Activated T-helper 1 cell treated with Interleukin-2 at 50 U/mL for 16 hours (primary cell): ENCODE measurements at regions not wholly inside any gene's neighbourhood (a gene's known extent, or its start where the extent isn't known, plus 50 kb on each side); places are given as distances from the start of the nearest gene placed in this dataset.

Experiments used
- DNase-seq: peaks from one replicate; pipeline ENCODE4 v3.0.0-alpha.2; 2020; ENCODE audit warnings: low read depth

DNA sequence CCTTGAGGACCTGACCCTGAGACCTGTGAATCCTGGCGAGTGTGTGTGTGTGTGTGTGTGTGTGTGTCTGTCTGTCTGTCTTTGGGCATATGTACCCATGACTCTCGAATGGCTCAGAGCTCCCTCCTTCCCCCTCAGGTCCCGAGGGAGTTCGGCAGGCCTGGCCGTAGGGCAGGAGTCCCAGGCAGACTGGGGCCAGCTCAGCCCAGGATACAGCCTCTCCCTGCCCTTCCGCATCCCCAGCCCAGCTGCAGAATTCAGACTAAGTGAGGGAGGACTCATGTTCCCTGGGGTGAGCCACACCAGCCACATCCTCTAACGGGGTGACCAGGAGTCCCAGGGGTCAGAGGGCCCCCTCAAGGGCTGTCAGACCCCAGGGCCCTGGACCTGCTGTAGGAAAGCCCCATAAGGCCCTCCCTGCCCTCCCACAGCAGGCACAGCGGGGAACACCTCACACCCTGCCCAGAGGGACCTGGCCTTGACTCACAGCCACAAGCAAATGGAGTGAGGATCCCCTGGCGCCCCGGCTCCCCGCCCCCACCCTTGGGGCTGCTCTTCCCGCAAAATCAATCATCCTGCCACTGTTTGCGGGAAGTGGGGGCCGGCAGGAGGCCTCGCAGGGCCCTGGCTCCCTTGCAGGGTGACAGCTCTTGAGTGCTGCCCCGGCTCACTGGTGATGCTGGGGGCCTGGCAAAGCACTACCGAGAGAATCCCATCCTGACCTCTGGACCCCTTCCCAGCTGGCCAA, 101.7 kb upstream of the CASZ1 start:
- DNase-seq = no peak

DNA sequence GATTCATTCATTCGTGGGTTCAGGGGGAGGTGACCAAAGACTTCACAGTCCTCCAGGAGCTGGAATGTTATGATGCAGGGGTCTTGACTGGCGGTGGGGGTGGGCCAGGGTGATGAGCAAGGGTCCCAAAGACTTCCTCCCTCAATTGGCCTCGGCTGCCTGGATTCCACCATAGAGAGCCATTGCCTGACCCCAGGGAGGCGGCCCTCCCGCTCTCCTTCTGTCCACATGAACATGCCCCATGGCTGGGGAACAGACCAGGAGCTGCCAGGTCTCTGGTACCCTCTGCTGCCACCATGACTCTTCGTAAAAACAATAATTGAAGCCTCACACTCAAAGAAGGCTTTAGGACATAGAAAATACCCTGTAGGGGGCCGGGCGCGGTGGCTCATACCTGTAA, 102.5 kb upstream of the CASZ1 start:
- no peak for DNase-seq

DNA sequence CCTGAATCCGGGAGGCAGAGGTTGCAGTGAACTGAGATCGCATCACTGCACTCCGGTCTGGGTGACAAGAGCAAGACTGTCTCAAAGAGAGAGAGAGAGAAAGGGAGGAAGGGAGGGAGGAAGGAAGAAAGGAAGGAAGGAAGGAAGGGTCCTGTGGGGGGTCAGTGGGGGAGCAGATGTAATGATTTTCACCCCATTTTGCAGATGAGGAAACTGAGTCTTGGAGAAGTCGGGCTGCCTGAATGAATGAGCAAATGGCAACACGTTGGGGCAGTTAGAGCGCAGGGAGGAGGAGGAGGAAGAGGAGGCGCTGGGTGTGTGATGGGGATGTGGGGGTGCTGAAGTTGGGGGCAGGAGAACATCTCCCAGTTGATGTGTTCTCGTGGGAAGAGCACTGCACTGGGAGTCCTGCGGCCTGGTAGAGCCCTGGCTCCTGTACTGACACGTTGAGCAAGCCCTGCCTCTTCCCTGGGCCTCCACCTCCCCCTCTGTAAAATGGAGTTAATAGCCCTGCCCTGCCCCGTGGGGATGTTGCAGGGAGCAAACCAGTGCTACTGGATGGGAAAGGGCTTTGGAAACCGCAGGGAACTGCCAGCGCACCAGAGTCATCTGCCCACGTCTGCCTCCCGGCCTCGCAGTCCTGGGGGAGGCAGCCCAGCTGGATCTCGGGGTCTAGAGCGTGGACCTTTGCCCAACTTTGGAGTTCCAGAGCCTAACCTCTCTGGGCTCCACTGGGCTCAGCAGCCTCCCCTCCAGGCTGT, 103.2 kb upstream of the CASZ1 start:
- no peak for DNase-seq

DNA sequence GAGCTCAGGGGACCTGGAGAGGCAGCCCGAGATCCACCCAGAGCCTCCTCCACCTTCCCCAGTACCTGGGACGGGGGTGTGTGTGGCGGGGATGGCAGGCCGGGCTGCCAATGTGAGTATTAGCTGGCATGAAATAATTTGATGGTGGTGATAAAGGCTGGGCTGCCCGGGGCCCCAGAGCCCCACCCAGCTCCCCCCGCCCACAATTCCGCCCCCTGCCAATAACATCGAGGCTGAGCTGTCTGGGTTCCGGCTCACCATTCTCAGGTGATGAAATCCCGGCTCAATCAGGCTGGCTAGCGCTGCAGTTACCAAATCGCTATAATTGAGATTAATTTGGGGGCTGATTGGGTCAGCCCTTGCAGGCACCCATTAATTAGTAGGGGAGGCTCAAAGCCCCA, 103.8 kb upstream of the CASZ1 start:
- no peak for DNase-seq

DNA sequence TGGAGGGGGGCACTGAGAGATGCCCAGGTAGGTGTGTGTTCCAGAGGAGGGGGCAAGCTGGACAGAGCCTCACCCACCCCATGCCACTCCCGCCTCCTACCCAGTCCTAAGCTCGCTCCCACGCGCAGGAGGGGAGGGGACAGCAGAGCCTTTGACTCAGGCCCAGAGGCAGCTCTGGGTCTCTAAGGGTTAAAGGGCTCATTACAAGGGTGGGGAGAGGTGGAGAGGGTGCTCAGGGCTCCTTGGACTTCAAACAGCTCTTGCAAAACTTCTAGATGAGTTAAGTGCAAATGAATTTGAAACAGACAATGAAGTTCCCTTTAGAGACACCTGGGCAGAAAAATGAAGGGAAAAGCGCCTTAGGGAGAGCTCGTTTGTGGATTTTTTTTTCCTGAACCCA, 104.2 kb upstream of the CASZ1 start:
- no peak for DNase-seq

DNA sequence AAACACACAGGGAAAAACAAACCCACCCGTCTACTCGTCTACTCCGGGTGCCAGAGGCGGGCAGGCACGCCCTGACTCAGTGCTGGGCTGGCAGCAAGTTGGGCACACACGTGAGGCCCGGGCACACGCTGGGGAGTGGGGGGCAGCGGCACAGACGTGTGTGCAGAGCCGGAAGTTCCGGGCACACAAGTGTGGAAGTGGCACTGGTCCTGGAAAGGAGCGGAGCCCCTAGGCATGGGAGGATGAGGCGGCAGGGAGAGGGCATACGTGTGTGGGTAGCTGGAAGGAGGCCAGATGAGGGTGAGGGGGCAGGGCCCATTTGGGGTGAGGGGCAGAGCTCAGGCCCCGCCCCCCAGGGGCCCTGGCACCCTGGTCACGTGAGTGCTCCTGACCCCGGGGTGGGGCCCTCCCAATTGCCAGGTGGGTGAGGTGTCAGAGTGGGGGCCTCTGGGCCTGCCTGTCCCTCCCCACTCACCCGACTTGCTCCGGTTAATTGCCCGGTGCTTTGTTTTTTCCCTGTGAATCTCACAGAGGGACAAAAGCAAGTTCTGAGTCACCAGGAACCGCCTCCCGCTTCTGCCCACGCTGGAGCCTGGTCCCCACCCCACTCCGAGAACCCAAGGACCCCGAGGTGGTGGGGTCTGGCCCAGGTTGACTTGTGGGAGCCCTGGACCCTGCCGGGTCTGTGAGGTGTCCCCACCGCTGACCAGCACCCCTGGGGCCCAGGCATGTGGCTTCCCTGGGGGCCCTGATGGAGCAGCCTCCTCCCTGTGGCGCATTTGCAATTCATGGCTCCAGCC, 104.8 kb upstream of the CASZ1 start:
- no peak for DNase-seq

DNA sequence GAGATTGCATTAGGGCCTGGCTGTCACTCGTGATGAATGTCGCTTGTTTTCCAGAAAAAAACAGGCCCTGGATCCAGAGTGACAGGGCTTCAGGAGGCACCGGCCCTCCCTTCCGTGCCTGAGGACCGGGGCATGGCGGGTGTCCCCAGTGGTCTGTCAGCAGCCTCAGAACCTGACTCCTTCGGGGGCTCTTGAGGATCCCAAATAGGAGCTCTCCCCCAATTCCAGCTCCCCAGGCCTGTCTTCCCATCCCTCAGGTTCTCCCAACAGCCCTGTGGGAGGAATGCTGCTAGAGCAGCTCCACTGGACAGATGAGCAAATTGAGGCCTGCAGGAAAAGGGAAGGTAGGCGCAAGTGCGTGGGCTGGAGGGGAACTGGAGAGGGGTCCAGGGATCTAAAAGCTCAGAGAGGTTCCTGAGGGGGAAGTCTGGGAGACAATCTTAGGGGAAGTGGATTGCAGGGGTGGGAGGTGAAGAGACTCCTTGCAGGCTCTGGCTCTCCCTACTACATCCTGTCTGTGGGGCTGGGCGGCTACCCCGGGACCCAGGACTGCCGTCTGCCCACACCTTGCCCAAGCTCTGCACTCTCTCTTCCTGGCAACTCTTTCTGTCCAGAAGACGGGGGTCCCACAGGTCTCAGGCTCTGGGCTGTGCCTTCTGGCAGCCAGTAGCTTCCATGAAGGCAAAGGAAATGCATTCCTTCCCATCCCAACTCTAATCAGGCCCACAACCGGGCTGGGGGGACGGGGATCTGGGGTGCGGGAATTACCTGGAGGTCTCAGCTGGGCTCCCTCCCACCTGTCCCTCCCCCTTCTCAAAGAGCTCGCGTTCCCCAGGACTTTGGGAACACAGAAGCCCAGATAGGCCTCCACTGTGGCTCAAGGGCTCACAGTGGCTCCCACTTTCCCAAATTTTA, 105.7 kb upstream of the CASZ1 start:
- DNase-seq = no peak

DNA sequence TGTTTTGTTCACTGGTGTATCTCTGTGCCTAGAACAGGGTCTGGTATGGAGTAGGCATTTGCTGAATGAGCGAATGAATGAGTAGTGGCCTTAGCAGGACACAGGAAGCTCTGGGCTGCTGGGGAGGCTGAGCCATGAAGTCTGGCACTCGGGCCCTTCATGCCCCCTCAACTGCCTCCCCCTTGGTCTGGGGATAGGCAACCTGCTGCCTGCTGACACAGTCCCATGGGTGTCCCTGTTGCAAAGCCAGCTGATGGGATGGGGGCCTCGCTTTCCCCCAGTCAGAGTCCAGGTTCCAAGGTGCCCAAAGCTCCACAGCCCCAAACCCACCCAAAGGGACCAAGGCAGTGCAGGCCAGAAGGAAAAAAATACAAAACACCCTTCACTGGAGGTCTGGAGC, 107.0 kb upstream of the CASZ1 start:
- no peak for DNase-seq

DNA sequence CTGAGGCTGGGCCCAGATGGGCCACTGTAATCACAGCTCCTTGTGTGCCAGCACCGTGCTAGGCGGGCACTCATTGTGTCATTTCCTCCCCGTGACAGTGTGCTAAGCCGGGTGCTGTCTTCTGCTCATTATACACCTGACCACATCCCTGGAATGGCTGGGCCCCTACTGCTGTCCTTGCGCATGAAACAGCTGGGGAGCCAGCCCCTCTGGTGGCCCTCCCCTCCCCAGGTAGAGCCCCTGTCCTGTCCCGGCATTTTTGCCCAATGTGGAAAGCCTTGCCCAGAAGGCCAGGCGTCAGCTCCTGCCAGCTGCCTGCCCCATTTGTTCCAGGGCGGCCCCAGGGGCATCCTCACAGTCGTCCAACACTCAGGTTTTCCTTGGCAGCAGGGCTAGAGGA, 107.4 kb upstream of the CASZ1 start:
- DNase-seq = no peak

DNA sequence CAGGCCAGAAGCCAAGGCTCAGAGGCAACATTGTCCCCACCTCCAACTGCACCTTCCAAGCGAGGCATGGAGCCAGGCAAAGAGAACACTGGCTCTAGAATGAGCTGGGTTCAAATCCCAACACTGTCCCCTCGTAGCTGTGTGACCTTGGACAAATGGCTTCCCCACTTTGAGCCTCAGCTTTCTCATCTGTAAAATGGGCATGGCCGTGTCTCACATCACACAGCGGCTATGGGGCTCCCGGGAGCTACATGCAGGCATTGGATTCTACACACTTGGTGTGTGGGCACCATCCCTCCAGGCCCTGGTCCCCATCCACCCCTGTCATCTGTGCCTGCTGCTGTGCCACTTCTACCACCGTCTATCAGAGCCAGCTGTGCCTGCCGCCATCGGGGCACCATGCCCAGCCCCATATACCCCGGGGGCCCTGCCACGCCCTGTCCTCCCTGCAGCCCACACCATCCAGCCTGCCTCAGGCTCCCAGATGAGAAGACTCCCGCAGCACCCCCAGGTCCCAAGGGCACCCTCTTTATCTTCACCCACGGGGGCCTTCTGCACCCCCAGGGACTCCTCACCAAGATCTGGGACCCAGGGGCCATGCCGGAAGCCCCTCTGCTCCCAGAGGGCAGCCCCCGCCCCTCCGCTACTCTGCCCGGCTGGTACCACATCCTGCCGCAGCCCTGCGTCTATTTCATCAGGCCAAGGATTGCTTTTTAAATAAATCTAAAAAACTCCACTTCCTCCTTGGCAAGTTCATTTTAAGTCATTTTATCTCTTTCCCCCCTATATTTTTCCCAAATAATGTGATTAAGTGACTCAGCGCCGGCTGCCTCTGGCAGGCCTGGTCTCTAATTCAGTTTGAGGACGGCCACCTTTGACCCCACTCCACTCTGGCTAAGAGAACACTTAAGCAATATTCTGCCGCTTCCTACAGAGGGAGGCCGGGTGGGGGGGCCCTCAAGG, 107.8 kb upstream of the TARDBP start:
- peak; percentile 14 for DNase-seq

DNA sequence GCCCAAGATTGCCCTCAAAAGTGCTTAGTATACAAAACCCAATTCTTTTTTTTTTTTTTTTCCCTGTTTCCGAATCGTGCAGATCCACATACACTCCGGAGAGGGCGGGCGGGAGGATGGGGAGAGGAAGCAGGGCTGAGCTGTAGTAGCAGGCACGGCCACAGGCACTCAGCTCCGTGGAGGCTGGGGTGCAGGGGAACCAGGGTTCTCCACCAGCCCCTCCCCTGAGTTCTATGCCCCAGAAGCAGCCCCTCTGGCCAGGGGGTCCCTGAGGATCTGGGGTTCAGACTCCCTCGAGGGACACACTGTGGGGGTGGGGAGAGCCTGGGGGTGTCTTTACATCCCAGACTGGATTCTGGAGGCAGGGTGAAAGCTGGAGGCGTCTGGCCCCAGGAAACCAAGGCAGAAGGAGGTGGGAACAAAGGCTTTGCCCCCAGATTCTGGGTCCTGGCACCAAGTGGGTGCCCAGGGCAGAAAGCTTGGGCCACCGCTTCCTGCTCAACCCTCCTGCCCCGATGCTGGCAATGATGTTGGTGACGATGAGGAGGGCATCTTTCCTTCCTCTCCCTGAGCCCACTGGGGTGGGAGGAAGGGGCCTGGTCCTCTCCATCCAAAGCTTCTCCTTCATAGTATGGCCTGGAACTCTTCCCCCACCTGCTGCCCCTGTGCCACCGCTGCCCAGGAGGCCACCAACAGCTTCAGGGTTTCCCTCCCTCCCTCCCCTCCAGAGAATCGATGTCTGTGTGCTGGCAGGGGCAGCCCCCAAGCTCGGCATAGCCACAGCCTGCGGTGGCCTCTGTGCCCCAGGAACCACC, 106.4 kb upstream of the TARDBP start:
- no peak for DNase-seq

DNA sequence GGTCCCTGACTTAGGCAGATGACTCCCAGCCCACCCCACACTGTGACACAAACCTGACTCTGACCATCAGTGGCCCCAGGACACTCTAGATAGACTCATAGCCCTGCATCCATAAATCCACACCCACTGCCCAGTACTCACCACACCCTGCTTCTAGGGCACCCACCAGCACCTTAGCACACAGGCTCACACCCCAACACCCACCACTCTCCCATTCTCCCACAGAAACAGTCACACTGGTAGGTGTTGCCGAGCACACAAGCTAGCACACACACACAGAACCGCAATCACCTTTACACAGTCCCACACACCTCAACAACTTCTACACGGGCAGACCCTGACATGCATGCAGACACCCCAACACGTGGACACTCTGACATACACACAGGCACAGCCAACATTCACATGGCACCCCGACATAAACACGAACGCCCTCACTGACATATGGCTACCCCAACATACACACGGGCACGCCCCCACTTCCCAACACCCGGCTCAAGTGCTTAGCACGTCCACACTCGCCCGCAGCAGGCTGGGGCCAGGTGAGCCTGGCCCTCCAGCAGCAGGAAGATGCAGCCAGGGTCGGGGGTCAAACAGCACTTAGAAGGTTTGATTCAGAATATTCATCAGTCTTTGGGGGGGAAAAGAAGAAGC, 105.5 kb upstream of the TARDBP start:
- no peak for DNase-seq

DNA sequence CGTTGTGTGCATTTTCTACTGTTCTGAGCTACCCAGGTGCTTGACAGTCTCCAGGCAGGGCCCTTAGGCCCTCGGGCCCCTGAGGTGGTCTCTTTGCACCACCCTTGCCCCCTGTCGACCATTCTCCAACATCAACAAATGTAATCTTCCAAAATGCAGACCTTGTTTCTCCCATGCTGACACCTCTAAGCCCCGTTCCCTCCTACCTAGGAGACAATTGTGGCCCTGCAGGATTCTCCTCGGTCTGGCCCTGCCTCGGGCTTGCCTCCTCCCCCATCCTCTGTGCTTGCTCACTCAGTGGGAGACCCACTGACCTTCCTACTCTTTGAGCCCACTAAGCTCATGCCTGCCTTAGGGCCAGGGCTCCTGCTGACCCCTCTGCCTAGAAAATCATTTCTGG, 104.2 kb upstream of the TARDBP start:
- no peak for DNase-seq

DNA sequence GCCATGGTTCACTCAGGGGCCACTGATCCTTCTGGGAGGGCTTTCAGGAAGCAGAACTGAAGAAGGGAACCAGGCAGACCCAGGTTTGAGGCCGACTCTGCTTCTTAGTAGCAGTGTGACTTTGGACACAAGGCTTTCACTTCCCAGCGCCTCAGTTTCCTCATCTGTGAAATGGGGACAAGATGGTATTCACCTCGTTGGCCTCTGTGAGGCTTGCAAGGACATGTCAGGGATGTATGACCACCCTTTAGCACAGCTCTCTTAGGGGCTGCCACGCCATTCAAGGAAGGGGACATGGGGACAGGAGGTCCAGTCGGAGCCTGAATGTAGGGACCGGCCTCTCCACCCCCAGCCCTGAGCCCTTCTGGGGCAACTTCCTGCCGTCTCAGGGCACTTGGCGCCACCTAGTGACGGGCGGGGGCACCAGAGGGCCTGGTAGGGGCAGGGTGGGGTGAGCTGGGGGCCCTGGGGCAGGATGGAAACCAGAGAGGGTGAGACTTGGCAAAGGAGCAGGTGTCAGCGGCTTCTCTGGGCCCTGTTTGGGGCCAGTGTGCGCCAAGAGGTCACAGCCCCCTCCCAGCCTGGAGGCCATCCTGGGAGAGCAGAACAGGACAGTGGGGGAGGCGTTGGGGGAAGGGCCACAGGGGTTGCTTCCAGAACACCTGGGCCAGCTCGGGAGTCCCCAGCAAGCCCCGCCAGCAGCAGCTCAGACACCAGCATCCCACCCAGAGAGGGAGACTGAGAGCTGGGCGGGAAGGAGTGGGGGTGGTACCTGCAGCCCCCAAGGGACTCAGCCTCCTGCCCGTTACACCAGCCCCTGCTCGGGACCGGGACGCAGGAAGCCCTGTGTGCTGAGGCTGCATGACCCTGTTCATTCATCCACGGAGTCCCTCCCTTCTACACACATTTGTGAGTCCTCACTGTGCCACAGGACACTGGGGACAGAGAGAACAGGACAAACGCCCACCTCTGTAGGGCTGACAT, 102.5 kb upstream of the TARDBP start:
- peak; percentile 53 for DNase-seq

DNA sequence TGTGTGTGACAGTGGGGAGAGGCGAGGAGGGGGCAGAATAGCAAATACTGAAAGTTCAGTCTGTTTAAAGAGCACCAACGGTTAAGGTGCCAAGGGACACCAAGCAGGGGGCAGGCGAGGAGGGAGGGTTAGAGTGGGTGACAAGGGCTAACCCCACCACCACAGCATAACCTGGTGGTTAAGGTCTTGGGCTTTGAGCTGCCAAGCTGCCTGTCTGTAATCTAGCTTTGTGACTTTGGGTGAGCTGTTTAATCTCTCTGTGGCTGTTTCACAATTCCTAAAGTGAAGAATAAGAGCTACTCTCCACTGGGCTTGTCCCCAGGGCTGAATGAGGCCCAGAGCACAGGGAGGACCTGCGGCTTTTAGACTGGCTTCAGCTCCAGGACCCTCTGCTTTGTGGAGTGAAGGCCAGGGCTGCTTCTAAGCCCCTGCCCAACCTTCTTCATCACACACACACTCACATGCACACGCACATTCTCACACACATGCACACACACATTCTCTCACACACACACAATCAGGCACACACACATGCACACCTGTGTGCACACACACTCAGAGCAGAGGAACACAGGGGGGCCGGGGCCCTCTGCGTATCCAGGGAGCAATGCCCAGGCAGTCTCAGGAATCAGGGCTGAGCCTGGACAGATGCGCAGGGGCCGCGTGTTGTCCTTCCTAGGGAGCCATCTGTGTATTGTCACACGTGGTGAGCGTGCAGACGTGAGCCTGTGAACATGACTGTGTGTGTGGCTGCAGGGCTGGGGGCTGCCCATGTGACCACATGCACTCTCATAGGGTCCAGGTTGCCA, 101.6 kb upstream of the TARDBP start:
- DNase-seq = no peak

DNA sequence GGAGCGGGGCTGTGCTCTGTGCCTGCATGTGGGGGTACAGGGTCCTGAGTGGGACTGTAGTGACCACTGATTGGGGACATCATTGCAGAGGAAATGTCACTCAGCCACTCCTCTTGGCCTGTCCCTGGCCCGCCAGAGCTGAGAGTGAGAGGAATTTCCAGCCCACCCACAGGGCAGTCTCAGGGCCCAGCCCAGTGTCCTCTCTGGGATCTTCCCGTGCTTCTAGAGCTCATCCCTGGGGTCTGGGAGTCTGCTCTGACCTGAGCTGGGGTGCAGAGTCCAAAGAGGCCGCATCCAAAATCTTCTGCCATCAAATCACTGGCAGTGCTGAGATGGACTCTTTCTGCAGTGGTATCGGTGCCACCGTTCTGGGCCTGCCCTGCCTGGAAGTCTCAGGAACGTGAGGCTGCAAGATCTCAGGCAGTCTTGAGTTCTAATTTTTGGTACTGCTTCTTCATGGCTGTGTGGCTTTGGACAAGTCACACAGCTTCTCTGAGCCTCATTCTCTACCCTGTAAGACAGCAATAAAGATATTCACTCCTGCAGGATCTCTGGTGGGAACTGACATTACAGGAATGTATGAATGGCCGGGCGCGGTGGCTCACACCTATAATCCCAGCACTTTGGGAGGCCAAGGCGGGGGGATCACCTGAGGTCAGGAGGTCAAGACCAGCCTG, 100.8 kb upstream of the TARDBP start:
- no peak for DNase-seq

DNA sequence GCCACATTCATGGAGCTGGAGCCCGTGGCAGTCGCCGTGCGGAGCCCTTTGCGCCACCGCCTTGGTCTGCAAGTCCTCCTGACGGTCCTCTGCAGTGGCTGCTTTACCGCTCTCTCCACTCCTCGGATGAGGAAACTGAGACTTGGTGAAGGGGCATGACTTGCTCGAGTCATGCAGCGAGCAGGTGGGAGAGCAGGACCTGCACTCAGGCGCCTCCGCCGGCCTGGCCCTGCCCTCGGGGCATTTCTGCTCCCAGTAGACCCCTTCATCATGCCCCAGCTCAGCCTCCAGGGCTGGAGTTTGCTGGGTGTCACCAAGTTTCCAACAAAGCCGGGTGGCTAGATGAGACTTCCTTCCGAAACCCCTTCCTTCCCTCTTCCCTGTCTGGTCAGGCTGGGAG, 100.0 kb upstream of the TARDBP start:
- no peak for DNase-seq
